BE2C (cell line): ENCODE measurements at regions not wholly inside any gene's neighbourhood (a gene's known extent, or its start where the extent isn't known, plus 50 kb on each side); places are given as distances from the start of the nearest gene placed in this dataset.
"Not testable (repeated sequence)": the region's sequence is repeated elsewhere in the genome, so short reads cannot be mapped to it uniquely, and the experiment has no call there.

Source experiments
- DNase-seq: peaks from one replicate; pipeline ENCODE4 v3.0.0-alpha.2; 2020
- H3K27me3 ChIP-seq: fragments of 250-450 bp; sonication (Bioruptor Pico); 2 replicates; pipeline ENCODE4 v1.5.1; 2020; ENCODE audit warnings: mild to moderate bottlenecking
- H3K36me3 ChIP-seq: fragments of 250-450 bp; sonication (Bioruptor Pico); 2 replicates; pipeline ENCODE4 v1.5.1; 2020; ENCODE audit warnings: mild to moderate bottlenecking
- H3K4me1 ChIP-seq: fragments of 250-450 bp; sonication (Bioruptor Pico); 2 replicates; pipeline ENCODE4 v1.5.1; 2020
- H3K4me3 ChIP-seq: 2 replicates; pipeline ENCODE4 v1.5.1; 2011; ENCODE audit warnings: low read depth, low read length
- H3K9me3 ChIP-seq: fragments of 250-450 bp; sonication (Bioruptor Pico); 2 replicates; pipeline ENCODE4 v1.5.1; 2020
- CTCF ChIP-seq: IDR thresholded peaks from 2 replicates; pipeline ENCODE4 v1.5.1; 2012; ENCODE audit warnings: mild to moderate bottlenecking, low read depth, low read length

- Histone ChIP-seq H3K4me1 (peaks cover 14% of the 10 kb centered on the region; the same call in 1 of the 2 replicates), H3K4me3 (no peak overlapping the region), H3K36me3 (peaks cover 3% of the 10 kb centered on the region), H3K27me3 (no peaks in the 10 kb centered on the region), H3K9me3 (no peaks in the 10 kb centered on the region)
- no peak for TF ChIP-seq CTCF
- no peak for DNase-seq
Measured at GRCh38 chr15:62656071-62656470, 386.5 kb upstream of the TPM1 start.

- H3K4me3 ChIP-seq, H3K27me3 ChIP-seq, DNase-seq, H3K36me3 ChIP-seq, H3K9me3 ChIP-seq: not testable (repeated sequence)
- H3K4me1 ChIP-seq: peaks cover 14% of the 10 kb centered on the region; the same call in 1 of the 2 replicates
Measured at GRCh38 chr15:62657501-62657900, 385.0 kb upstream of the TPM1 start.

DNA sequence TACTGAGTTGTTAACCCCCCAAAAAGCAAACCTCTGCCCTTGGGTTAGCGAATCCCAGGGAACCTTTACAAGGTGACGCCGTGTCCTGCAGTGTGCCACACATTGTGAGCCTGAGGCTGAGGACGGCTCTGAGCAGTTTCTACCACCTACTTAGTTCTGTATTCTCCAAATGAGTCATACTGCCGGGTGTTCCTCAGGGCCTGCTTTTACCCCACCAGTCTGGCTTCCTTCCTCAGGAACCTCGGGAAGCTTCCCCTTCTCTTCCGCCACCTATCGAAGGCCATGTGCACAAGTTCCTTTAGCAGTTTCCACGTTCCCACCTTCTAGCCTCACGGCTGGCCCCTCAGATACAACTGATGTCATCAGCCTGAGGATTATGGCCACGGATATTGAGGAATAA is 384.0 kb upstream of the TPM1 start:
- H3K27me3 ChIP-seq: no peaks in the 10 kb centered on the region
- peaks cover 3% of the 10 kb centered on the region for H3K36me3 ChIP-seq
- no peak for TF ChIP-seq CTCF
- DNase-seq: no peak
- no peaks in the 10 kb centered on the region for H3K9me3 ChIP-seq
- H3K4me1 ChIP-seq: peaks cover 14% of the 10 kb centered on the region; the same call in 1 of the 2 replicates
- H3K4me3 ChIP-seq: no peak overlapping the region

DNA sequence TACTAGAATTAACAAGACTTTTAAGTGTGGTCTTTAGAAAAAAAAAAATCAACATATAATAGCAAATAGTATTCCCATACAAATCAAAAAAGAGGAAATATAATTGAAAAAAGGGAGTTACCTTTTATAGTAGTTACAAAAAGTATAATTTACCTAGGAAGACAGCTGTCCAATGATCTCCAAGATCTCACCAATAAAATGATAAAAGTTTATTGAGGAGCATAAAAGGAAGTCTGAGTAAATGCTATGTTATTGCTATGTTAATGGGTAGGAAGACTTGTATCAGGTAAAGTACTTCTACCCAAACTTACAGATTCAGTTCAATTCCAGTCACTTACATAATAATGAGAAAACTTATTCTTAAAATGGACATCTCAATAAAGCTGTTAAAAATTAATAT is 379.0 kb upstream of the TPM1 start:
- Histone ChIP-seq H3K4me1 (peaks cover 19% of the 10 kb centered on the region), H3K27me3 (no peaks in the 10 kb centered on the region), H3K4me3 (no peak overlapping the region), H3K9me3 (no peaks in the 10 kb centered on the region), H3K36me3 (peaks cover 3% of the 10 kb centered on the region)
- DNase-seq: no peak
- TF ChIP-seq CTCF: no peak

- Histone ChIP-seq H3K36me3 (no peaks in the 10 kb centered on the region), H3K4me3 (no peak overlapping the region), H3K27me3 (no peaks in the 10 kb centered on the region), H3K4me1 (peaks cover 11% of the 10 kb centered on the region), H3K9me3 (no peaks in the 10 kb centered on the region)
- no peak for DNase-seq
- no peak for TF ChIP-seq CTCF
Measured at GRCh38 chr15:62665449-62665848, 377.1 kb upstream of the TPM1 start.

GRCh38 chr15:62666046-62666445 is 376.5 kb upstream of the TPM1 start:
- TF ChIP-seq CTCF: no peak

GRCh38 chr15:62672268-62672667 is 370.3 kb upstream of the TPM1 start:
- Histone ChIP-seq H3K36me3 (no peaks in the 10 kb centered on the region; the same call in 1 of the 2 replicates), H3K9me3 (no peaks in the 10 kb centered on the region; the same call in 1 of the 2 replicates), H3K4me1 (0 out of 2 replicates have a peak, but pooled peaks cover 3% of the 10 kb centered on the region), H3K27me3 (no peaks in the 10 kb centered on the region), H3K4me3 (no peak overlapping the region)
- no peak for DNase-seq
- TF ChIP-seq CTCF: no peak

More at GRCh38 chr15:62666046-62666445, 376.5 kb upstream of the TPM1 start:
- no peaks in the 10 kb centered on the region for H3K27me3 ChIP-seq
- no peaks in the 10 kb centered on the region for H3K36me3 ChIP-seq
- no peak overlapping the region for H3K4me3 ChIP-seq
- no peak for DNase-seq
- no peaks in the 10 kb centered on the region for H3K9me3 ChIP-seq
- H3K4me1 ChIP-seq: peaks cover 5% of the 10 kb centered on the region; the same call in 1 of the 2 replicates
